HG02885 (cell line): ENCODE measurements at regions not wholly inside any gene's neighbourhood (a gene's known extent, or its start where the extent isn't known, plus 50 kb on each side); places are given as distances from the start of the nearest gene placed in this dataset.

ENCODE experiments used
- ATAC-seq: cut with Tn5 transposase; IDR thresholded peaks from one replicate; pipeline ENCODE4 v1.9.1; 2021; ENCODE audit warnings: mild to moderate bottlenecking; ENCODE audit not compliant: unreplicated experiment, poor library complexity

GRCh38 chr11:109148669-109149068 lies 273.3 kb upstream of the C11orf87 start:
- no peak for ATAC-seq

- no peak for ATAC-seq
Observed at GRCh38 chr11:109150581-109150980, 271.4 kb upstream of the C11orf87 start.

- no peak for ATAC-seq
Observed at GRCh38 chr11:109153836-109154235, 268.2 kb upstream of the C11orf87 start.

DNA sequence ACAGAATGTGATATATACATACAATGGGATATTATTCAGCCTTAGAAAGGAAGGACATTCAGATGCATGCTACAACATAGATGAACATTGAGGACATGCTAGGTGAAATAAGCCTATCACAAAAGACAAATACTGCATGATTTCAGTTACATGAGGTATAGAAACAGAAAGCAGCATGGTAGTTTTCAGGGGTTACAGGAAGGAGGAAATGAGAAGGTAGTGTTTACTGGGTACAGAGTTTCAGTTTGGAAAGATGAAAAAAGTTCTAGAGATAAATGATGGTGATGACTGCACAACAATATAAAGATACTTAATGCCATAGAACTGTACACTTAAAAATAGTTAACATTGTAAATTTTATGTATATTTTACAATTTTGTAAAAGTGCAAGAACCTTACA lies 266.7 kb upstream of the C11orf87 start:
- no peak for ATAC-seq

- no peak for ATAC-seq
Observed at GRCh38 chr11:109165035-109165434, 257.0 kb upstream of the C11orf87 start.

GRCh38 chr11:109166441-109166840 lies 255.5 kb upstream of the C11orf87 start:
- no peak for ATAC-seq

DNA sequence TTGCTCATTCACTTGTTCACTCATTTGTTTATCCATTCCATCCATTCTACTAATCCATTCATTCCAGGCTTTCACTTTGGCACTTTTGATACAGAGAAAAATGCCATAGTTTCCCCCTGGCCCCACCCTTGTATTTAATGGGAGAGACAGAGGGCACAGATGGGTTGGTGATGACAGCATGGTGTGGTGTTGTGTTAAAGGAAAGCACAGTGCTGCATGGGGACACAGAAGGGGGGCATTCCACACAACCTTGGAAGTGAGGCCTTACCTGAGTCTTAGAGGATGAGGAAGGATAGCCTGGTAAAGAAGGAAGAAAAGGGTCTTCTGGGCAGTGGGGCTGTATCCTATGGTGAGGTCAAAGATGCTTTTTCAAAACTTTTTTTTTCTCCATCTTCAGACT lies 248.5 kb upstream of the C11orf87 start:
- ATAC-seq = no peak

GRCh38 chr11:109184376-109184775 lies 237.6 kb upstream of the C11orf87 start:
- no peak for ATAC-seq

GRCh38 chr11:109192864-109193263 lies 229.1 kb upstream of the C11orf87 start:
- no peak for ATAC-seq

DNA sequence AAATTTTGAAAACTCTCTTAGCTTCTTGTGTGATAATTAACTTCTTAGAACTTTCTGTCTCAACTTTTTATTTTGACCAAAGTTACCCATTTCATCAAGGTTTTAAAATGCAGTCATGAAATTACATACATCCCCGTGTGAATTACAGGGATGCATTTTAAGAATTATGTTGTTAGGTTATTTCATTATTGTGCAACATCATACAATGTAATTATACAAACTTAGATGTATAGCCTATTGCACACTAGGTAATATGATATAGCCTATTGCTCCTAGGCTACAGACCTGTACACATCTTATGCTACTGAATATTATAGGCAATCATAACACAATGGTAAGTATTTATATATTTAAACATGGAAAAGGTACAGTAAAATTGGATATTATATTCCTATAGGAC lies 228.1 kb upstream of the C11orf87 start:
- no peak for ATAC-seq

DNA sequence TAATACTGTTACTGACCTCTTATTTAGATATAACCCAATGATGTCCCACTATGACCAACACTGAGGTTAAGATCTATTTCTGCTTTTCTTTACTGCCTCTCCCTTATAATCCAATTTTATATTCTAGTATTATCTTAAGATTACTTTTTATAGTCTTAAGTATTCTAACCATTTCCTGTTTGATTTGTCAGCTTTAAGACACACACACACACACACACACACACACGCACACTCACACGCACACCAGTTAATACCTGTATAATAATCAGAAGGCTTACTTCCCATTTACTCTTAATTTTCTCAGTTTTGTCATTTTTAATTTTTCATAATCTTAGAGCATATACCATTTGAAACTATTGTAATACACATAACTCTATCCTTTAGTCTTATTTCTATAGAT lies 226.0 kb upstream of the C11orf87 start:
- ATAC-seq = no peak

DNA sequence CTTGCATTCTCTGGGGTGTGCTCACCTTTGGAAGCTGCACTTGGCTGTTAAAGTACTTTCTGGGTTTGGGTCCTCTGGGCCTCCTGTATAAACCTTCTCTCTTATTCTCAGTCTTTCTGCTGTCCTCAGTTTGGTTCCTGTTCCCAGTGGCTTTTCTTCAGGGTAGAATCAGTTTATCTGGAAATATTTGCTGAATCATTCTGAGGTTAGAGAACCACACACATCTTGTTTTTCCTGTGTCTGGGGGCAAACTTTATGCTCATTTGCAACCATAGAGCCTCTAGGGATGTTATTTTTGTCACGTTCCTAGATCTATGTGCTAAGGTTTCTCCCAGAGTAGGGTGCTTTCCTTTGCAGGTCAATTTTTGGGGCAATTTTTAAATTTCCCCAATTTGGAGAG lies 224.3 kb upstream of the C11orf87 start:
- ATAC-seq = no peak

DNA sequence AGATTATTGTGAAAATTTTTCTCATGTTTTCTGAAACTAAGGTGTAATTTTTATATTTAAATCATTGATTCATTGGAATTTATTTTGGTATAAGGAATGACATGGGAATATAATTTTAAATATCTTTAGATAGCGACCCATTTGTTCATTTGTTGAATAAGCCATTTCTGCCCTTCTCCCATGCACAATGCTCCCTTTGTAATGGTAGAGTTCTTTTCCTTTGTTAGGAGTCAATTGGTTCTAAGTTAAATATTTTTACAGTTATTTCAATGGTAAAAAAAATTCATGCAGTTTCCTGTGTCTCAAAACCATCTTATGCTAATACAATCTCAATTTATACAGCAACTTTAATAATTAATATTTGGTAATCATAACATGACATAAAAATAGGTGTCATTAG lies 218.8 kb upstream of the C11orf87 start:
- no peak for ATAC-seq

DNA sequence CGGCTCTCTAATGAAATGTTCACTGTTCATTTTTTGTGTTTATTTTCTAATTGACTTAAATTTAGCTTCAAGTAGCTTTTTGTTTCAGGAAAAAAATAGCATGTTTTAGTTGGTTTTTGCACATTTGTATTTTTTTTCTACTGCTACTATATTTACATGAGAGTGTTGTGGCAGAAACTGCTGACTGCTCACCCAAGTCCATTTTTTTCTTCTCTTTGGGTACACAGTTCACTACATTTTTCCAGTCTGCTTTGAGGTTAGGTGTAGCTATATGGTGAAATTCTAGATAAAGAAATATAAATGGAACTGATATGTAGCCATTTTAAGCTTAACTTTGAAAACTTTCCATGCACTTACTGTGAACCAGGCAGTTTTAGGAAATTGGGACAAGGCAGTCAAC lies 216.7 kb upstream of the C11orf87 start:
- no peak for ATAC-seq

GRCh38 chr11:109208121-109208520 lies 213.9 kb upstream of the C11orf87 start:
- no peak for ATAC-seq

GRCh38 chr11:109209572-109209971 lies 212.4 kb upstream of the C11orf87 start:
- no peak for ATAC-seq

GRCh38 chr11:109221190-109221589 lies 200.8 kb upstream of the C11orf87 start:
- ATAC-seq = no peak

- no peak for ATAC-seq
Observed at GRCh38 chr11:109222761-109223160, 199.2 kb upstream of the C11orf87 start.

- ATAC-seq = no peak
Observed at GRCh38 chr11:109223451-109223850, 198.5 kb upstream of the C11orf87 start.

DNA sequence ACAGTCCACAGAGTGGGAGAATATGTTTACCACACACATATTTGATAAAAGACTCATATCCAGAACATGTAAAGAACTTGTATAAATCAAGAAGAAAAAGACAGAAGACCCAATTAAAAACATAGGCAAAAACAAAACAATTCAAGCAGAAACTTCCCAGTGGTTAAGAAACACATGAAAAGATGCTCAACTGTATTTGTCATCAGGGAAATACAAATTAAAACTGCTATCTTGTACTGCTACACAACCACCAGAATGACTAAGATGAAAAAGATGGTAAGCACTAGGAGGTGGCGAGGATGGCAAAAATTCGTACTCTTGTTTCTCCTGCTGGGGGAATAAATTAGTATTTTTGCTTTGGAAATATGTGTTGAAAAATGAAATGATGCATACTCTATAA lies 192.3 kb upstream of the C11orf87 start:
- ATAC-seq = no peak

GRCh38 chr11:109236188-109236587 lies 185.8 kb upstream of the C11orf87 start:
- ATAC-seq = no peak

GRCh38 chr11:109236696-109237095 lies 185.3 kb upstream of the C11orf87 start:
- ATAC-seq = no peak

GRCh38 chr11:109237636-109238035 lies 184.4 kb upstream of the C11orf87 start:
- ATAC-seq = no peak
